Tibial nerve (tissue), 4 donors: ENCODE measurements at regions not wholly inside any gene's neighbourhood (a gene's known extent, or its start where the extent isn't known, plus 50 kb on each side); places are given as distances from the start of the nearest gene placed in this dataset.

ENCODE experiments used
- DNase-seq, 2 donors: peaks; one replicate each; pipeline ENCODE4 v3.0.0-alpha.2; 2019; ENCODE audit warnings: low spot score in 2 of 2
- H3K27ac ChIP-seq, 4 donors: fragments of 200-600 bp; sonication (generic) in 3 of 4; one replicate each; pipeline ENCODE4 v1.5.1; 2017 to 2019; ENCODE audit warnings: mild to moderate bottlenecking in 1 of 4
- H3K27me3 ChIP-seq, 2 donors: fragments of 200-600 bp; sonication (generic) in 1 of 2; one replicate each; pipeline versions ENCODE4 v1.5.1 to v1.6.0; 2017 to 2019
- H3K36me3 ChIP-seq, 3 donors: fragments of 200-600 bp; sonication (generic); one replicate each; pipeline ENCODE4 v1.5.1; 2018 to 2019
- H3K4me1 ChIP-seq, 4 donors: fragments of 200-600 bp; sonication (generic) in 3 of 4; one replicate each; pipeline ENCODE4 v1.5.1; 2017 to 2019
- H3K4me3 ChIP-seq, 4 donors: fragments of 200-600 bp; sonication (generic) in 3 of 4; one replicate each; pipeline ENCODE4 v1.5.1; 2017 to 2019; ENCODE audit warnings: mild to moderate bottlenecking in 1 of 4, moderate library complexity in 1 of 4
- H3K9me3 ChIP-seq, 4 donors: fragments of 200-600 bp; sonication (generic) in 3 of 4; one replicate each; pipeline ENCODE4 v1.5.1; 2017 to 2019
- CTCF ChIP-seq, 5 experiments: fragments of 200-600 bp in 3 of 5; fragments of 450-650 bp in 2 of 5; sonication (generic) in 3 of 5; IDR thresholded peaks; one replicate each; pipeline ENCODE4 v1.5.1; 2016 to 2019; ENCODE audit warnings: antibody characterized with exemption in 5 of 5, mild to moderate bottlenecking in 3 of 5, moderate library complexity in 2 of 5
- EP300 ChIP-seq, 2 donors: sonication (generic); formaldehyde crosslinking; IDR thresholded peaks; one replicate each; pipeline ENCODE4 v1.6.1; 2017; ENCODE audit warnings: antibody characterized with exemption in 2 of 2, mild to moderate bottlenecking in 1 of 2
- POLR2A ChIP-seq, 2 donors: fragments of 450-650 bp; IDR thresholded peaks; one replicate each; pipeline ENCODE4 v1.6.1; 2017; ENCODE audit warnings: antibody characterized with exemption in 2 of 2, mild to moderate bottlenecking in 2 of 2, moderate library complexity in 2 of 2
- WGBS, 2 donors: methylation state at CpG; one replicate each; pipeline ENCODE4 v1.1.5; 2018; 5-methylcytosine and 5-hydroxymethylcytosine counted together

GRCh38 chr22:27574651-27575050 is 226.9 kb downstream of the MN1 start:
- no peak overlapping the region for H3K4me3 ChIP-seq
- H3K27me3 ChIP-seq = peaks cover 0 to 38% of the 10 kb centered on the region in 2 donors
- peaks cover 0 to 18% (median 0%) of the 10 kb centered on the region in 4 donors for H3K4me1 ChIP-seq
- peaks cover 0 to 12% (median 0%) of the 10 kb centered on the region in 4 donors for H3K9me3 ChIP-seq
- 89 to 91% methylated on average over 9 of the region's 9 CpGs for WGBS, 2 donors
- H3K27ac ChIP-seq = no peak overlapping the region
- DNase-seq = no peak
- no peaks in the 10 kb centered on the region for H3K36me3 ChIP-seq
- TF ChIP-seq CTCF (IDR thresholded peaks at IDR 0.05) (no peak), EP300 (IDR thresholded peaks at IDR 0.05) (no peak), POLR2A (IDR thresholded peaks at IDR 0.05) (no peak)

- no peak overlapping the region for H3K4me3 ChIP-seq
- peaks cover 0 to 18% (median 0%) of the 10 kb centered on the region in 4 donors for H3K4me1 ChIP-seq
- H3K27me3 ChIP-seq = peaks cover 0 to 38% of the 10 kb centered on the region in 2 donors
- no peak for DNase-seq
- no peaks in the 10 kb centered on the region for H3K36me3 ChIP-seq
- peaks cover 0 to 12% (median 0%) of the 10 kb centered on the region in 4 donors for H3K9me3 ChIP-seq
- no peak for TF ChIP-seq EP300 (IDR thresholded peaks at IDR 0.05)
- TF ChIP-seq POLR2A (IDR thresholded peaks at IDR 0.05) = no peak
- TF ChIP-seq CTCF (IDR thresholded peaks at IDR 0.05) = no peak
- 77 to 88% methylated on average over 8 of the region's 8 CpGs for WGBS, 2 donors
- H3K27ac ChIP-seq = no peak overlapping the region
These were observed 226.2 kb downstream of the MN1 start for GRCh38 chr22:27575348-27575747.

GRCh38 chr22:27576413-27576812 is 225.1 kb downstream of the MN1 start:
- H3K36me3 ChIP-seq = no peaks in the 10 kb centered on the region
- no peak for DNase-seq
- TF ChIP-seq POLR2A (IDR thresholded peaks at IDR 0.05) = no peak
- TF ChIP-seq CTCF (IDR thresholded peaks at IDR 0.05) = no peak
- TF ChIP-seq EP300 (IDR thresholded peaks at IDR 0.05) = no peak
- H3K4me3 ChIP-seq = no peak overlapping the region
- peaks cover 0 to 29% of the 10 kb centered on the region in 2 donors for H3K27me3 ChIP-seq
- H3K9me3 ChIP-seq = peaks cover 0 to 12% (median 0%) of the 10 kb centered on the region in 4 donors
- 74 to 76% methylated on average over 9 of the region's 9 CpGs for WGBS, 2 donors
- H3K4me1 ChIP-seq = peaks cover 0 to 18% (median 0%) of the 10 kb centered on the region in 4 donors
- no peak overlapping the region for H3K27ac ChIP-seq

GRCh38 chr22:27576815-27577573 is 224.6 kb downstream of the MN1 start:
- no peak overlapping the region for H3K4me3 ChIP-seq
- WGBS, 2 donors = 52 to 61% methylated on average over 19 to 20 of the region's 20 CpGs
- no peaks in the 10 kb centered on the region for H3K36me3 ChIP-seq
- no peak overlapping the region for H3K27ac ChIP-seq
- TF ChIP-seq POLR2A (IDR thresholded peaks at IDR 0.05) (no peak), EP300 (IDR thresholded peaks at IDR 0.05) (no peak), CTCF (IDR thresholded peaks at IDR 0.05) (no peak)
- no peak for DNase-seq
- peaks cover 0 to 7% (median 0%) of the 10 kb centered on the region in 4 donors for H3K9me3 ChIP-seq
- peaks cover 0 to 23% of the 10 kb centered on the region in 2 donors for H3K27me3 ChIP-seq
- H3K4me1 ChIP-seq = peaks cover 0 to 21% (median 0%) of the 10 kb centered on the region in 4 donors

- no peak for TF ChIP-seq POLR2A (IDR thresholded peaks at IDR 0.05)
- no peak for TF ChIP-seq EP300 (IDR thresholded peaks at IDR 0.05)
- no peak for TF ChIP-seq CTCF (IDR thresholded peaks at IDR 0.05)
- no peak overlapping the region for H3K27ac ChIP-seq
These were observed 224.0 kb downstream of the MN1 start for GRCh38 chr22:27577574-27577969.

More at GRCh38 chr22:27577574-27577969, 224.0 kb downstream of the MN1 start:
- DNase-seq = no peak
- no peaks in the 10 kb centered on the region for H3K36me3 ChIP-seq
- WGBS, 2 donors = 92 to 94% methylated on average over 12 of the region's 12 CpGs
- peaks cover 0 to 1% (median 0%) of the 10 kb centered on the region in 4 donors for H3K9me3 ChIP-seq
- H3K4me3 ChIP-seq = no peak overlapping the region
- H3K4me1 ChIP-seq = peaks cover 0 to 24% (median 0%) of the 10 kb centered on the region in 4 donors
- H3K27me3 ChIP-seq = peaks cover 0 to 17% of the 10 kb centered on the region in 2 donors
